ENCODE measurements at regions not wholly inside any gene's neighbourhood (a gene's known extent, or its start where the extent isn't known, plus 50 kb on each side); places are given as distances from the start of the nearest gene placed in this dataset.
A peak's percentile ranks its signal among the peaks of the same experiment; 100 is the strongest.

DNA sequence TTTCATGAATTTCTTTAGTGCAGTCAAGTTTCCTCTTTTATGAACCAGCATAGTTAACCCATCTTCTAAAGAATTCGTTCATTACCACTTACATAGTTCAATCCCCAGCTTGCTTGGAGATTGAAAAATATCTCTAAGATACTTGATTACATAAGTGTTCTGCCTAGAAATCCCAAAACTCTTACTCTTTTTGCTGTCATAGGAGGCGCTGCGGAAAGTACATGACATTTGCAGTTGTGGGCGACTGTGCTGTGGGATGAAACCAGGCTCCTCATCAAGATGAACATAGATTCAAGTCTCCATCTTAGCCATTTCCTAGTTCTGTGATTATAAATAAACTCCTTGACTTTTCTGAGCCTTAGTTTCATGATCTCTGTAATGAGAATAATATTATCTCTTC, 107.1 kb upstream of the SORBS2 start:
- 94 to 95% methylated on average over 4 of the region's 4 CpGs for WGBS, 2 donors
- H3K4me3 ChIP-seq = no peak overlapping the region
- H3K27ac ChIP-seq = no peak overlapping the region
- peaks cover 3 to 23% (median 13%) of the 10 kb centered on the region in 9 donors for H3K4me1 ChIP-seq
- intact Hi-C loops (cut with DNase I) = no loop called here
- no peaks in the 10 kb centered on the region for H3K9me3 ChIP-seq
- ATAC-seq (no peak), DNase-seq (no peak)
- TF ChIP-seq, protein P1, sequence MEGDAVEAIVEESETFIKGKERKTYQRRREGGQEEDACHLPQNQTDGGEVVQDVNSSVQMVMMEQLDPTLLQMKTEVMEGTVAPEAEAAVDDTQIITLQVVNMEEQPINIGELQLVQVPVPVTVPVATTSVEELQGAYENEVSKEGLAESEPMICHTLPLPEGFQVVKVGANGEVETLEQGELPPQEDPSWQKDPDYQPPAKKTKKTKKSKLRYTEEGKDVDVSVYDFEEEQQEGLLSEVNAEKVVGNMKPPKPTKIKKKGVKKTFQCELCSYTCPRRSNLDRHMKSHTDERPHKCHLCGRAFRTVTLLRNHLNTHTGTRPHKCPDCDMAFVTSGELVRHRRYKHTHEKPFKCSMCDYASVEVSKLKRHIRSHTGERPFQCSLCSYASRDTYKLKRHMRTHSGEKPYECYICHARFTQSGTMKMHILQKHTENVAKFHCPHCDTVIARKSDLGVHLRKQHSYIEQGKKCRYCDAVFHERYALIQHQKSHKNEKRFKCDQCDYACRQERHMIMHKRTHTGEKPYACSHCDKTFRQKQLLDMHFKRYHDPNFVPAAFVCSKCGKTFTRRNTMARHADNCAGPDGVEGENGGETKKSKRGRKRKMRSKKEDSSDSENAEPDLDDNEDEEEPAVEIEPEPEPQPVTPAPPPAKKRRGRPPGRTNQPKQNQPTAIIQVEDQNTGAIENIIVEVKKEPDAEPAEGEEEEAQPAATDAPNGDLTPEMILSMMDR (IDR thresholded peaks at IDR 0.05) = no peak
- no peaks in the 10 kb centered on the region for H3K27me3 ChIP-seq
- H3K36me3 ChIP-seq = no peaks in the 10 kb centered on the region

DNA sequence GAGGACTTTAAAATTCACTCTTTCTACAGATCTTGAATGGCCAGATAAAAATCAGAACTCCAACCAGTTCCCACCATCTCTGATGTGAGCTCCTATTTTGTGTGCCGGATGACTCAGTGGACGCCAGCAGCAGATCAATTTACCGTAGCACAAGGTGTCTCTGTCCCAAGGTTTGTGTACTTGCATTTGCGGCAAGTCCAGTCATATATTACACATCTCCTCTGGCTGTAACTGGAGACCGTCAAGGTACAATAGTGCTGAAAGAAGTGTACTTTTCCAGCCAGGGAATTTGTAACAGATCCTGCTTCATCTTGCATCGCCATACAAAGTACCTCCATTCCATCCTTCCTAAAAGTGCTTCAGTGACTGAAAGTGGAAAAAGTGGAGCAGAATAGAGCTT, 108.2 kb upstream of the SORBS2 start:
- Histone ChIP-seq H3K27me3 (no peaks in the 10 kb centered on the region), H3K36me3 (no peaks in the 10 kb centered on the region), H3K27ac (no peak overlapping the region), H3K4me1 (peaks cover 3 to 23% (median 13%) of the 10 kb centered on the region in 9 donors), H3K9me3 (no peaks in the 10 kb centered on the region), H3K4me3 (no peak overlapping the region)
- WGBS, 2 donors = 71 to 79% methylated on average over 6 of the region's 6 CpGs
- DNase-seq = no peak
- TF ChIP-seq, protein P1 (IDR thresholded peaks at IDR 0.05) = no peak
- ATAC-seq = no peak
- intact Hi-C loops (cut with DNase I) = loop anchor here in 2 of 10 donors (10.0 kb wide), 2 partner anchors 75 to 95 kb away; no protein-coding TSS in a partner anchor

DNA sequence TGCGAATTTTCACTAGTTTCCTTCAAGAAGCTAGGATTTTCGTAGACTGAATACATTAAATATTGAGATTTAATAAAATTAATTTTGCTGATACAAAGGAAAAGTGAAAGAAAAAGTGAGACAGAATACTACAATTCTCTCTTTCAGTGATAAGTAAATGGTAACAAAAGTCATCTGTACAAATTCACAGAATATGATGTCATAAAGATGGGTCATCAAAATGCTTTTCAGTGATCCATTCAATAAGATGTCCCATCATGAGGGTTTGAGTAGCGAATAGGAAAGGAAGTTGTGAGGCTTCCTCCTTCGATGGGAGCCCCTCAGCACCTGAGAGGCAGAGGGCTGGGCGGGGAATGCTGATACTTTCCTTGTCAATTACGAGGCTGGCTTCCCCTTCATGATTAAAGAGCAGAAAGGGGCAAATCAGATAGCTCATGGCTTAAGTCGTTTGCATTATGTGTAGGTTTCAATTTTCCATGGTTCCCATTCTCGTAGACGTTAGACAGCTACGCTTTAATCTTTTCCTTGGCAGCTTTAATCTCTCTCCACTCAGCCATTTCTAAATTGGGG, 108.8 kb upstream of the SORBS2 start:
- H3K36me3 ChIP-seq = no peaks in the 10 kb centered on the region
- H3K4me1 ChIP-seq = peaks cover 3 to 23% (median 13%) of the 10 kb centered on the region in 9 donors
- H3K27me3 ChIP-seq = no peaks in the 10 kb centered on the region
- WGBS, 2 donors = 42 to 50% methylated on average over 10 of the region's 10 CpGs
- intact Hi-C loops (cut with DNase I) = loop anchor here in 2 of 10 donors (10.0 kb wide), 2 partner anchors 74 to 94 kb away; no protein-coding TSS in a partner anchor
- peak overlapping the region in 4 of 10 donors; percentile 5 to 46 (median 31) for H3K27ac ChIP-seq
- TF ChIP-seq, protein P1 (IDR thresholded peaks at IDR 0.05) = no peak
- no peak for DNase-seq
- no peak for ATAC-seq
- no peaks in the 10 kb centered on the region for H3K9me3 ChIP-seq
- H3K4me3 ChIP-seq = peak overlapping the region in 7 of 10 donors; percentile 11 to 48 (median 33)

DNA sequence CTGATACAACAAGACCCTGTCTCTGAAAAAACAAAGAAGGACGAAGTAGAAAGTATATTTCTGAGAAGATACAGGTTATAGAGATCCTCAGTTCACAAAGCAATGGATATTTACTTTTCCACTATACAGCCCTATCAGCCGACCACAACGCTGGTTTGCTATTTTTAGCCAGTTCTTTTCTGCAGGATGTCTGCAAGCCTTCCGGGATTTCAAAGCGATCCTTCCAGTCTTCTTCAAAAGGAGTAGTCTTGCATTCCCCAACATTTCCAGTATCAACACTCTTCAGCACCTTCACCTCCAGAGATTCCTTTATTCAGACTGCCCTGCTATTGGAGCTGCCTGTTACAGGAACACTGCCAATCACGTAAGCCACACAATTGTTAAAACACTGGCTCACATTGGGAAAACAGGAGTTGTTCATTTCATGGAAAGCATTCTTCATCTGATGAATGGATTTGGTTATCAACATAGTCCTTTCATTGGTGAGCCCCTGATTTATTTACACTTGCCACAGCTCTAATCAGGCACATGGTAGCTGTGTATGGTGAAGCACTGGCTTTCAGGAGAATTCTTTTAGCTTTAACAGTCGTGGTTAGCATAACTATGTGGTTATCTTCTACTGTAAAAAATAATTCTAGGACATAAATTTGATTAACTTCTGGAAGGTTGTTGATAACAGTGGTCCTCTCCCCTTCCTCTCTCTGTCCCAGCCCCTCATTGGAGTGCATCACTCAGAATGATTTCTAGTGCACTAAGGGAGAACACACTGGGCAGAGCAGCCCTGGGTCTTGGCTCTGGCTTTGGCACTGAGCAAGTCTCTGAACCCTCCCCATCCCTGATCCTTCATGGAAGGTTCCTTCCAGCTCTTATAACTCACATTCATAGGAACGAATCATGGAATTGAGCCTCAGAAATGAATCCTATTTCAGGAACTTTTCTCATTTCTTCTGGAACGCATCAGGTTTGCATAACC, 109.9 kb upstream of the SORBS2 start:
- Histone ChIP-seq H3K36me3 (no peaks in the 10 kb centered on the region), H3K27me3 (no peaks in the 10 kb centered on the region), H3K4me3 (peak overlapping the region in 8 of 10 donors; percentile 1 to 48 (median 32)), H3K4me1 (peaks cover 3 to 26% (median 13%) of the 10 kb centered on the region in 9 donors), H3K9me3 (no peaks in the 10 kb centered on the region), H3K27ac (peak overlapping the region in 6 of 10 donors; percentile 5 to 46 (median 28))
- intact Hi-C loops (cut with DNase I) = loop anchor here in 2 of 10 donors (10.0 kb wide), 2 partner anchors 73 to 93 kb away; no protein-coding TSS in a partner anchor
- DNase-seq (no peak), ATAC-seq (peak in 7 of 8 donors; percentile 18 to 60 (median 48))
- TF ChIP-seq, protein P1 (IDR thresholded peaks at IDR 0.05) = no peak
- WGBS, 2 donors = 17 to 24% methylated on average over 9 of the region's 9 CpGs
